WTC11 (cell line): ENCODE measurements at regions not wholly inside any gene's neighbourhood (a gene's known extent, or its start where the extent isn't known, plus 50 kb on each side); places are given as distances from the start of the nearest gene placed in this dataset.

Source experiments
- ATAC-seq: fragments of 200-7000 bp; cut with Tn5 transposase; 2 replicates; pipeline ENCODE4 v1.10.0; 2021; ENCODE audit warnings: mild to moderate bottlenecking, moderate library complexity
- CTCF ChIA-PET: fragments of 300-600 bp; sonication (Branson Sonifier 250); formaldehyde crosslinking; loops from one replicate; lab custom pipeline; 2021; ENCODE audit warnings: antibody characterized with exemption; lab: Charles Lee
- POLR2A ChIA-PET: fragments of 350-600 bp; sonication (Branson Sonifier 250); formaldehyde crosslinking; loops from one replicate; lab custom pipeline; 2021; ENCODE audit warnings: antibody characterized with exemption; lab: Charles Lee
- DNase-seq: peaks from one replicate; pipeline ENCODE4 v3.0.0; 2021; ENCODE audit warnings: low spot score
- H3K27ac Mint-ChIP-seq: 2 replicates; pipeline ENCODE4 v1.8.0; 2021; ENCODE audit warnings: mixed read lengths
- H3K27me3 Mint-ChIP-seq: 2 replicates; pipeline ENCODE4 v1.8.0; 2021; ENCODE audit warnings: low read depth, mild to moderate bottlenecking, moderate library complexity, mixed read lengths
- H3K36me3 Mint-ChIP-seq: 2 replicates; pipeline ENCODE4 v1.8.0; 2021; ENCODE audit warnings: mixed read lengths
- H3K4me1 Mint-ChIP-seq: 2 replicates; pipeline ENCODE4 v1.8.0; 2022; ENCODE audit warnings: mixed read lengths
- H3K4me3 Mint-ChIP-seq: 2 replicates; pipeline ENCODE4 v1.8.0; 2021; ENCODE audit warnings: mild to moderate bottlenecking, moderate library complexity, mixed read lengths
- H3K9me3 Mint-ChIP-seq: 2 replicates; pipeline ENCODE4 v1.8.0; 2021; ENCODE audit warnings: mixed read lengths
- AR ChIP-seq: fragments of 250-450 bp; sonication (Bioruptor Pico); IDR thresholded peaks from 2 replicates; pipeline ENCODE4 v1.9.0; 2021; ENCODE audit warnings: mild to moderate bottlenecking
- ATF6 ChIP-seq: sonication (generic); formaldehyde crosslinking; IDR thresholded peaks from 2 replicates; pipeline ENCODE4 v1.8.1; 2023; ENCODE audit warnings: mild to moderate bottlenecking, missing genetic modification reagents
- CREM ChIP-seq: sonication (generic); formaldehyde crosslinking; IDR thresholded peaks from 2 replicates; pipeline ENCODE4 v1.8.1; 2022; ENCODE audit warnings: mild to moderate bottlenecking, missing genetic modification reagents, moderate library complexity
- EMX1 ChIP-seq: fragments of 250-450 bp; sonication (Bioruptor Pico); IDR thresholded peaks from 2 replicates; pipeline ENCODE4 v1.8.0; 2021; ENCODE audit warnings: mild to moderate bottlenecking
- ERG ChIP-seq: fragments of 250-450 bp; sonication (Bioruptor Pico); IDR thresholded peaks from 2 replicates; pipeline ENCODE4 v1.8.0; 2021; ENCODE audit warnings: mild to moderate bottlenecking
- FOXP4 ChIP-seq: sonication (generic); formaldehyde crosslinking; IDR thresholded peaks from 2 replicates; pipeline ENCODE4 v1.8.0; 2022; ENCODE audit warnings: mild to moderate bottlenecking, missing genetic modification reagents
- IRF2 ChIP-seq: sonication (generic); formaldehyde crosslinking; IDR thresholded peaks from 2 replicates; pipeline ENCODE4 v1.8.0; 2022; ENCODE audit warnings: low read depth, missing genetic modification reagents, borderline replicate concordance
- JUN ChIP-seq: sonication (generic); formaldehyde crosslinking; IDR thresholded peaks from 2 replicates; pipeline ENCODE4 v1.8.0; 2023; ENCODE audit warnings: mild to moderate bottlenecking, missing genetic modification reagents
- KAT7 ChIP-seq: sonication (generic); formaldehyde crosslinking; IDR thresholded peaks from 2 replicates; pipeline ENCODE4 v1.8.1; 2023; ENCODE audit warnings: missing genetic modification reagents, mild to moderate bottlenecking, borderline replicate concordance
- MAX ChIP-seq: sonication (generic); formaldehyde crosslinking; IDR thresholded peaks from 2 replicates; pipeline ENCODE4 v1.8.0; 2022; ENCODE audit warnings: mild to moderate bottlenecking, missing genetic modification reagents
- RORB ChIP-seq: fragments of 250-450 bp; sonication (Bioruptor Pico); IDR thresholded peaks from 2 replicates; pipeline ENCODE4 v1.9.0; 2021; ENCODE audit warnings: mild to moderate bottlenecking
- SMAD3 ChIP-seq: sonication (generic); formaldehyde crosslinking; IDR thresholded peaks from 2 replicates; pipeline ENCODE4 v1.8.0; 2022; ENCODE audit warnings: missing genetic modification reagents, mild to moderate bottlenecking, borderline replicate concordance
- TEAD4 ChIP-seq: sonication (generic); formaldehyde crosslinking; IDR thresholded peaks from 2 replicates; pipeline ENCODE4 v1.8.0; 2022; ENCODE audit warnings: mild to moderate bottlenecking, missing genetic modification reagents
- USF1 ChIP-seq: sonication (generic); formaldehyde crosslinking; IDR thresholded peaks from 2 replicates; pipeline ENCODE4 v1.8.0; 2022; ENCODE audit warnings: mild to moderate bottlenecking, missing genetic modification reagents
- ZNF121 ChIP-seq: sonication (generic); formaldehyde crosslinking; IDR thresholded peaks from 2 replicates; pipeline ENCODE4 v1.8.0; 2023; ENCODE audit warnings: missing genetic modification reagents
- ZNF219 ChIP-seq: sonication (generic); formaldehyde crosslinking; IDR thresholded peaks from 2 replicates; pipeline ENCODE4 v1.8.0; 2023; ENCODE audit warnings: missing genetic modification reagents, mild to moderate bottlenecking, borderline replicate concordance
- TF ChIP-seq, protein P1 (sequence below): sonication (generic); formaldehyde crosslinking; IDR thresholded peaks from 2 replicates; pipeline ENCODE4 v1.8.1; 2022; ENCODE audit warnings: low read depth, mild to moderate bottlenecking, moderate library complexity, missing genetic modification reagents, borderline replicate concordance

DNA sequence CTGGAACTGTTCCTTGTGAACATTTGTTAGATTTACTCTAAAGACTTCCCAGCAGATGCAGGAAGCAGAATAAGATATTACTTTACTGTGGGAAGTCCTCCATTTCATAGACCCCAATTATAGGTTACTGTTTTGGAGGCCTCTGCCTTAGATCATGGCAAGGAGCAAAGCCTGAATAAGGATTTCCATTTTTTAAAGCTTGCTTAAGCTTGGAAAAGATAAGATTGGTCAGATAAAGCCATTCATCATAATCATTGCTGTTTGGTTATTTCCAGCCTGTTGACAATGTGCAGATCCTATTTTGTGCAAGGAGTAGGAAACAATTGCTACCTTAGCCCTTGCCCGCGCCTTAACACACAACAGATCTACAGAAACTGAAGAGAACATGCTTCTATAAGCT, 129.5 kb upstream of the ITGA1 start:
- no peaks in the 10 kb centered on the region for H3K27me3 Mint-ChIP-seq
- POLR2A ChIA-PET: no interaction called here
- DNase-seq (no peak), ATAC-seq (no peak)
- no peaks in the 10 kb centered on the region for H3K9me3 Mint-ChIP-seq
- H3K4me3 Mint-ChIP-seq: no peak overlapping the region
- TF ChIP-seq MAX (CRISPR knock-in tag) (no peak), ZNF219 (CRISPR knock-in tag) (no peak), EMX1 (CRISPR knock-in tag) (no peak), JUN (no peak), ERG (no peak), FOXP4 (CRISPR knock-in tag) (no peak), CREM (CRISPR knock-in tag) (no peak), AR (CRISPR knock-in tag) (no peak), ZNF121 (no peak), RORB (no peak), SMAD3 (no peak), USF1 (CRISPR knock-in tag) (no peak), ATF6 (CRISPR knock-in tag) (no peak), TEAD4 (CRISPR knock-in tag) (no peak), IRF2 (CRISPR knock-in tag) (no peak), KAT7 (CRISPR knock-in tag) (no peak)
- TF ChIP-seq, protein P1, sequence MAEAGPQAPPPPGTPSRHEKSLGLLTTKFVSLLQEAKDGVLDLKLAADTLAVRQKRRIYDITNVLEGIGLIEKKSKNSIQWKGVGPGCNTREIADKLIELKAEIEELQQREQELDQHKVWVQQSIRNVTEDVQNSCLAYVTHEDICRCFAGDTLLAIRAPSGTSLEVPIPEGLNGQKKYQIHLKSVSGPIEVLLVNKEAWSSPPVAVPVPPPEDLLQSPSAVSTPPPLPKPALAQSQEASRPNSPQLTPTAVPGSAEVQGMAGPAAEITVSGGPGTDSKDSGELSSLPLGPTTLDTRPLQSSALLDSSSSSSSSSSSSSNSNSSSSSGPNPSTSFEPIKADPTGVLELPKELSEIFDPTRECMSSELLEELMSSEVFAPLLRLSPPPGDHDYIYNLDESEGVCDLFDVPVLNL (CRISPR knock-in tag): no peak
- CTCF ChIA-PET: interaction anchor here (1.1 to 1.6 kb wide), 2 partner anchors 32 to 35 kb away, joined by 3 read pairs; no protein-coding TSS in a partner anchor
- no peaks in the 10 kb centered on the region for H3K36me3 Mint-ChIP-seq
- no peak overlapping the region for H3K27ac Mint-ChIP-seq
- H3K4me1 Mint-ChIP-seq: no peaks in the 10 kb centered on the region
